HEK293 (cell line): ENCODE measurements at regions not wholly inside any gene's neighbourhood (a gene's known extent, or its start where the extent isn't known, plus 50 kb on each side); places are given as distances from the start of the nearest gene placed in this dataset.

ENCODE experiments used
- AEBP2 ChIP-seq: fragments of 450-650 bp; formaldehyde crosslinking; IDR thresholded peaks from 2 replicates; pipeline ENCODE4 v1.5.1; 2016; ENCODE audit warnings: missing biosample characterization, missing genetic modification characterization, borderline replicate concordance
- HOXC10 ChIP-seq: sonication (generic); formaldehyde crosslinking; IDR thresholded peaks from 2 replicates; pipeline ENCODE4 v1.8.1; 2023; ENCODE audit warnings: mild to moderate bottlenecking, missing genetic modification reagents
- KLF7 ChIP-seq: fragments of 450-650 bp; formaldehyde crosslinking; IDR thresholded peaks from 2 replicates; pipeline ENCODE4 v1.5.1; 2016; ENCODE audit warnings: missing biosample characterization, missing genetic modification characterization, borderline replicate concordance
- OSR2 ChIP-seq: fragments of 450-650 bp; formaldehyde crosslinking; IDR thresholded peaks from 2 replicates; pipeline ENCODE4 v1.5.1; 2016; ENCODE audit warnings: missing biosample characterization, missing genetic modification characterization
- ZNF175 ChIP-seq: fragments of 450-650 bp; formaldehyde crosslinking; IDR thresholded peaks from 2 replicates; pipeline ENCODE4 v1.5.1; 2016; ENCODE audit warnings: missing biosample characterization, missing genetic modification characterization
- ZNF202 ChIP-seq: fragments of 450-650 bp; formaldehyde crosslinking; IDR thresholded peaks from 2 replicates; pipeline ENCODE4 v1.5.1; 2016; ENCODE audit warnings: missing biosample characterization, missing genetic modification characterization, borderline replicate concordance
- ZNF24 ChIP-seq: fragments of 450-650 bp; formaldehyde crosslinking; IDR thresholded peaks from 2 replicates; pipeline ENCODE4 v1.5.1; 2016; ENCODE audit warnings: missing biosample characterization, missing genetic modification characterization
- ZNF248 ChIP-seq: fragments of 450-650 bp; formaldehyde crosslinking; IDR thresholded peaks from 2 replicates; pipeline ENCODE4 v1.5.1; 2017; ENCODE audit warnings: missing biosample characterization, missing genetic modification characterization
- ZNF292 ChIP-seq: fragments of 450-650 bp; formaldehyde crosslinking; IDR thresholded peaks from 2 replicates; pipeline ENCODE4 v1.5.1; 2016; ENCODE audit warnings: low read depth, missing biosample characterization, missing genetic modification characterization, borderline replicate concordance
- ZNF362 ChIP-seq: fragments of 450-650 bp; formaldehyde crosslinking; IDR thresholded peaks from 2 replicates; pipeline ENCODE4 v1.5.1; 2016; ENCODE audit warnings: missing biosample characterization, missing genetic modification characterization
- ZNF394 ChIP-seq: fragments of 450-650 bp; formaldehyde crosslinking; IDR thresholded peaks from 2 replicates; pipeline ENCODE4 v1.5.1; 2016; ENCODE audit warnings: missing biosample characterization, missing genetic modification characterization, mild to moderate bottlenecking, moderate library complexity, borderline replicate concordance
- ZNF514 ChIP-seq: fragments of 450-650 bp; formaldehyde crosslinking; IDR thresholded peaks from 2 replicates; pipeline ENCODE4 v1.5.1; 2016; ENCODE audit warnings: missing biosample characterization, missing genetic modification characterization
- ZNF558 ChIP-seq: fragments of 450-650 bp; formaldehyde crosslinking; IDR thresholded peaks from 2 replicates; pipeline ENCODE4 v1.5.1; 2016; ENCODE audit warnings: missing biosample characterization, missing genetic modification characterization
- ZNF658 ChIP-seq: fragments of 450-650 bp; formaldehyde crosslinking; IDR thresholded peaks from 2 replicates; pipeline ENCODE4; 2016; ENCODE audit warnings: missing biosample characterization, missing genetic modification characterization
- ZNF660 ChIP-seq: fragments of 450-650 bp; IDR thresholded peaks from 2 replicates; pipeline ENCODE4 v1.5.1; 2018; ENCODE audit warnings: missing biosample characterization, mild to moderate bottlenecking, missing genetic modification characterization
- ZNF670 ChIP-seq: fragments of 450-650 bp; formaldehyde crosslinking; IDR thresholded peaks from 2 replicates; pipeline ENCODE4 v1.5.1; 2016; ENCODE audit warnings: missing biosample characterization, missing genetic modification characterization, low read depth
- ZSCAN23 ChIP-seq: fragments of 450-650 bp; formaldehyde crosslinking; IDR thresholded peaks from 2 replicates; pipeline ENCODE4 v1.5.1; 2016; ENCODE audit warnings: missing biosample characterization, missing genetic modification characterization
- TF ChIP-seq, protein P1 (sequence below): fragments of 450-650 bp; formaldehyde crosslinking; IDR thresholded peaks from 2 replicates; pipeline ENCODE4 v1.5.1; 2016; ENCODE audit warnings: missing biosample characterization, missing genetic modification characterization, low read depth
- TF ChIP-seq, protein P2 (sequence below): fragments of 450-650 bp; formaldehyde crosslinking; IDR thresholded peaks from 2 replicates; pipeline ENCODE4 v1.5.1; 2017; ENCODE audit warnings: missing biosample characterization, missing genetic modification characterization
- TF ChIP-seq, protein P3 (sequence below): fragments of 450-650 bp; formaldehyde crosslinking; IDR thresholded peaks from 2 replicates; pipeline ENCODE4 v1.5.1; 2016; ENCODE audit warnings: missing biosample characterization, missing genetic modification characterization

DNA sequence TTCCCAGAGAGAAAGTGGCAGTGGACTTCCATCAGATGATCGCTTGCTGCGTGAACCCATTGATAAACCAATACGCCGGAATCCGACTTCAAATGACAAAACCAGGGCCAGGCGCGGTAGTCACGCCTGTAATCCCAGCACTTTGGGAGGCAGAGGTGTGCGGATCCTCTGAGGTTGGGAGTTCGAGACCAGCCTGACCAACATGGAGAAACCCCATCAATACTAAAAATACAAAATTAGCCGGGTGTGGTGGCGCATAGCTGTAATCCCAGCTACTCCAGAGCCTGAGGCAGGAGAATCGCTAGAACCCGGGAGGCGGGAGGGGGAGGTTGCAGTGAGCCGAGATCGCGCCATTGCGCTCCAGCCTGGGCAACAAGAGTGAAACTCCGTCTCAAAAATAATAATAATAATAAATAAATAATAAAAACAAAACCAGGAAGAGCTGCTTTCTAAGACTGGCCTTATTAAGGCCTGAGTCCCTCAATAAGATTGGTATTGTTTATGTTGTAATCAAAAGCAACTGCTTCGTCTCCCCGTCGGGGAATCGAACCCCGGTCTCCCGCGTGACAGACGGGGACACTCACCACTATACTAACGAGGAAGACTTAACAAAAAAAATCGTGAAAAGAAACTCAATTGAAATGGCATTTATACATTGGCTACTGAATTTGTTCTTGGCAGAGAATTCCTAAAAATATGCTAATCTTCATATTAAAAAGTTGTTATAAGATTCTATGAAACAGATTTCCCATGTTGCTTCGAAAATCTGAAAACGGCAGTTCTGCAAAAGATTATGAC lies 110.2 kb upstream of the ZNF184 start (continued):
- TF ChIP-seq AEBP2 (no peak), KLF7 (tag by site-specific recombination) (no peak), ZNF658 (tag by site-specific recombination) (no peak), ZNF362 (tag by site-specific recombination) (peak; percentile 99), ZNF558 (0 out of 2 replicates have a peak, but pooled peaks have one; percentile 22), ZNF175 (tag by site-specific recombination) (no peak), ZNF24 (tag by site-specific recombination) (0 out of 2 replicates have a peak, but pooled peaks have one; percentile 34), ZNF394 (tag by site-specific recombination) (peak; percentile 53; the same call in 1 of the 2 replicates), ZNF670 (tag by site-specific recombination) (no peak), HOXC10 (CRISPR knock-in tag) (no peak), ZNF292 (tag by site-specific recombination) (no peak), ZSCAN23 (tag by site-specific recombination) (no peak), ZNF202 (tag by site-specific recombination) (peak; percentile 83), OSR2 (tag by site-specific recombination) (0 out of 2 replicates have a peak, but pooled peaks have one; percentile 45), ZNF248 (tag by site-specific recombination) (no peak), ZNF514 (no peak), ZNF660 (peak; percentile 91)
- TF ChIP-seq, protein P1, sequence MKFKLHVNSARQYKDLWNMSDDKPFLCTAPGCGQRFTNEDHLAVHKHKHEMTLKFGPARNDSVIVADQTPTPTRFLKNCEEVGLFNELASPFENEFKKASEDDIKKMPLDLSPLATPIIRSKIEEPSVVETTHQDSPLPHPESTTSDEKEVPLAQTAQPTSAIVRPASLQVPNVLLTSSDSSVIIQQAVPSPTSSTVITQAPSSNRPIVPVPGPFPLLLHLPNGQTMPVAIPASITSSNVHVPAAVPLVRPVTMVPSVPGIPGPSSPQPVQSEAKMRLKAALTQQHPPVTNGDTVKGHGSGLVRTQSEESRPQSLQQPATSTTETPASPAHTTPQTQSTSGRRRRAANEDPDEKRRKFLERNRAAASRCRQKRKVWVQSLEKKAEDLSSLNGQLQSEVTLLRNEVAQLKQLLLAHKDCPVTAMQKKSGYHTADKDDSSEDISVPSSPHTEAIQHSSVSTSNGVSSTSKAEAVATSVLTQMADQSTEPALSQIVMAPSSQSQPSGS, result no peak
- TF ChIP-seq, protein P2, sequence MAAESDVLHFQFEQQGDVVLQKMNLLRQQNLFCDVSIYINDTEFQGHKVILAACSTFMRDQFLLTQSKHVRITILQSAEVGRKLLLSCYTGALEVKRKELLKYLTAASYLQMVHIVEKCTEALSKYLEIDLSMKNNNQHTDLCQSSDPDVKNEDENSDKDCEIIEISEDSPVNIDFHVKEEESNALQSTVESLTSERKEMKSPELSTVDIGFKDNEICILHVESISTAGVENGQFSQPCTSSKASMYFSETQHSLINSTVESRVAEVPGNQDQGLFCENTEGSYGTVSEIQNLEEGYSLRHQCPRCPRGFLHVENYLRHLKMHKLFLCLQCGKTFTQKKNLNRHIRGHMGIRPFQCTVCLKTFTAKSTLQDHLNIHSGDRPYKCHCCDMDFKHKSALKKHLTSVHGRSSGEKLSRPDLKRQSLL (tag by site-specific recombination), result no peak
- TF ChIP-seq, protein P3, sequence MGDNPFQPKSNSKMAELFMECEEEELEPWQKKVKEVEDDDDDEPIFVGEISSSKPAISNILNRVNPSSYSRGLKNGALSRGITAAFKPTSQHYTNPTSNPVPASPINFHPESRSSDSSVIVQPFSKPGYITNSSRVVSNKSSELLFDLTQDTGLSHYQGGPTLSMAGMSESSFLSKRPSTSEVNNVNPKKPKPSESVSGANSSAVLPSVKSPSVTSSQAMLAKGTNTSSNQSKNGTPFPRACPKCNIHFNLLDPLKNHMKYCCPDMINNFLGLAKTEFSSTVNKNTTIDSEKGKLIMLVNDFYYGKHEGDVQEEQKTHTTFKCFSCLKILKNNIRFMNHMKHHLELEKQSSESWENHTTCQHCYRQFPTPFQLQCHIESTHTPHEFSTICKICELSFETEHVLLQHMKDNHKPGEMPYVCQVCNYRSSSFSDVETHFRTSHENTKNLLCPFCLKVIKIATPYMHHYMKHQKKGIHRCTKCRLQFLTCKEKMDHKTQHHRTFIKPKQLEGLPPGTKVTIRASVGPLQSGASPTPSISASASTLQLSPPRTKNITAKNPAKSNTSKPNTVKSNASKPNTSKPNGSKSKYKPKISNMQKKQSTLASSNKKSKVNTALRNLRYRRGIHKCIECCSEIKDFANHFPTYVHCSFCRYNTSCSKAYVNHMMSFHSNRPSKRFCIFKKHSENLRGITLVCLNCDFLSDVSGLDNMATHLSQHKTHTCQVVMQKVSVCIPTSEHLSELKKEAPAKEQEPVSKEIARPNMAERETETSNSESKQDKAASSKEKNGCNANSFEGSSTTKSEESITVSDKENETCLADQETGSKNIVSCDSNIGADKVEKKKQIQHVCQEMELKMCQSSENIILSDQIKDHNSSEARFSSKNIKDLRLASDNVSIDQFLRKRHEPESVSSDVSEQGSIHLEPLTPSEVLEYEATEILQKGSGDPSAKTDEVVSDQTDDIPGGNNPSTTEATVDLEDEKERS (tag by site-specific recombination), result no peak
